ENCODE measurements at regions not wholly inside any gene's neighbourhood (a gene's known extent, or its start where the extent isn't known, plus 50 kb on each side); places are given as distances from the start of the nearest gene placed in this dataset.
"Not testable (repeated sequence)": the region's sequence is repeated elsewhere in the genome, so short reads cannot be mapped to it uniquely, and the experiment has no call there.

DNA sequence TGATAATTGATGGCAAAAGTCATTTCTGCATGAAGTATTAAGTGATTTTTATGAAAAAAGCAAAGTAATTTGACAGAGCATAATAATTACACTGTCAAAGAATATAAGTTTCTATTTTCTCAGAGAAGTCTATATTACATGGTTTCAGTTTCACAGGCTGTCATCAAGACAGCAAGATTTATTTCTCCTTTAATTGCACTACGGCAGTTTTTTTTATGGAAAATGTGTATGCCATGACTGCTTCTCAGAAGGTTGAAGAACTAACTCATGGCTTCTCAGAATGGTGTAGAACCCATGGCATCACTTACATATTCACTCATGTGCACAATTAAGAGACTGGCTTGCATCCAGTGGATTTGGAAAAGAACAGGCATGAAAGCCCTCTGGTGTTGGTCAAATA, 870.3 kb upstream of the SORCS1 start:
- DNase-seq (ENCODE audit: low read depth), result no peak

DNA sequence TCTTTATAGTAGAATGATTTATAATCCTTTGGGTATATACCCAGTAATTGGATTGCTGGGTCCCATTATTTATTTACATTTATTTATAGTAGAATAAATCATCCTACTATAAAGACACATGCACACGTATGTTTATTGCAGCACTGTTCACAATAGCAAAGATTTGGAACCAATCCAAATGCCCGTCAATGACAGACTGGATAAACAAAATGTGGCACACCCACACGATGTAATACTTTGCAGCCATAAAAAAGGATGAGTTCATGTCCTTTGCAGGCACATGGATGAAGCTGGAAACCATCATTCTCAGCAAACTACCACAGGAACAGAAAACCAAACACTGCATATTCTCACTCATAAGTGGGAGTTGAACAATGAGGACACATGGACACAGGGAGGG, 869.0 kb upstream of the SORCS1 start:
- DNase-seq (ENCODE audit: low read depth), result not testable (repeated sequence)

DNA sequence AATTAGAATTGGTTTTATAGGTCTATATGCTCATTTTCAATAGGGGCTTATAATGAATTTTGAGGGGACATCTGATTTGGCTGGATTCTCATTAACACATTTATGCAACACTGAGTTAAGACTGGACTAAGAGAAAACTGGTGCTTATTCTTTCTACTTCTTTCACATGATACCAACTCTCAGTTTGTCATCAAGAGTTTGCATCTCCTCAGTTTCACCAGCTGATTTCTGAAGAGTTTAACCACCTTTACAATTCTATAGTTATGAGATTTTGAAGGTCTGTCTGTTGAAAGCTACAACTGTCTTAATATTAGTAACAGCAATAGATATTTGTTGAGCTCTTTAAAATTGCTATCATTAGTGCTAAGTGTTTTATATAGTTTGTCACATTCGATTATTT, 867.0 kb upstream of the SORCS1 start:
- no peak for DNase-seq (ENCODE audit: low read depth)

DNA sequence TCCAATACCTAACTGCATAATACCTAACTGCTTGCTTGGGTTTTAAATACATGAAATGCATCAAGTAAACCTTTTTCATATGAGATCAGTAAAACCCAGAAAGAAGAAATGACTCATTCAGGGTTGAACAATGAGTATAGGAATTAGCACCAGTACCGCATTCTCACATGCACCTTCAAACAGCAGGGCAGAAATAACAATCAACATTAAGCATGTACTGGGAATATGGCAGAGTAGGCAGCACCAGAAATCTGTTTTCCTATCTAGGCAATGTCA, 850.3 kb upstream of the SORCS1 start:
- no peak for DNase-seq (ENCODE audit: low read depth)

DNA sequence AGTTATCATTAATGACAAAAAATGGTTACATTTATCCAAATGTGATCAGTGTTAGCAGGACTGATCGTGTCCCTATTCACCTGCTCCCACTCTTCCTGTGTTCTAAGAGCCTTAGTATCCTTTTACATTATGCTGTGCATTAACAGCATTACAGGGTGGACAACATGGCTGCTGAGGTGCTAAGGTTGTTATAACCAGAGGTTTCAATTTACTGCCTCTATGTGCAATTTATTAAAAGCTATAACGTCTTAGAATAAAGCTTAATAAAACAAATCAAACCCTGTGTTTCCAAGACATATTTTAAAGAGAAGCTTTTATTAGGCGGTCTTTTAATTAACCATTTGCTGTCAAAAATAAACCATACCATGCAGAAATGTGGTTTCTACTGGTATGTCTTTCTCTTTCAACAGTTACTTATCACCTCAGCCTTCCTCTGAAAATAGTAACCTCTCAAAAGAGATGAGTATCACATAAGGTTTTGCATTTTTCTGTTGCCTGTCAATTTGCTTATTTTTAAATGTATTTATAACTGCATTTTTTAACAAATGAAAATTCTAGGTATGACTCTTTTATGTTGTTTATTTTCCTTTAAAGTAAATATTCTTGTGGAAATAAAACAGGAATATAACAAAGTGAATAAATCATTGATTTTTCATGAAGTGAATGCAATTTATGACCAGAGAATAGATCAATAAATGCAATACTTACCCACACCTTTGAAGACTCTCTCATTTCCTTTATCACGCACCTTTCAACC, 849.8 kb upstream of the SORCS1 start:
- DNase-seq (ENCODE audit: low read depth), result no peak

DNA sequence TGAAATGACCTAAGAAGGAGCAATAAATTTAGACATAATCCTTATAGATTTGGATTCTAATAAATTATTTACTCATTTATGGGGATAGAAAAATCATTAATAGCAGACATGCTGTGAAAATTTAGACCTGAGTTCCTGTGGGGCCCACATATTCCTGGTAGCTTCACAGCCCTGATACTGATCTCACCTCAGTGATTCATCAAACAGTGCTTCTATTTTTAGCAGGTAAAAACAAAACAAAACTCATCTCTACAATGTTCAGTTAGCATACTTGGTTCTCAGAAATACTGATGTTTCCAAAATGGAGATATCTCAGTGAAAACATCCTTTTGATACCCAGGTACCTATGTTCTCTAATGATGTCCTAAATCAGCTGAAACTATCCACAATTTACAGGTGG, 841.1 kb upstream of the SORCS1 start:
- DNase-seq (ENCODE audit: low read depth), result no peak

DNA sequence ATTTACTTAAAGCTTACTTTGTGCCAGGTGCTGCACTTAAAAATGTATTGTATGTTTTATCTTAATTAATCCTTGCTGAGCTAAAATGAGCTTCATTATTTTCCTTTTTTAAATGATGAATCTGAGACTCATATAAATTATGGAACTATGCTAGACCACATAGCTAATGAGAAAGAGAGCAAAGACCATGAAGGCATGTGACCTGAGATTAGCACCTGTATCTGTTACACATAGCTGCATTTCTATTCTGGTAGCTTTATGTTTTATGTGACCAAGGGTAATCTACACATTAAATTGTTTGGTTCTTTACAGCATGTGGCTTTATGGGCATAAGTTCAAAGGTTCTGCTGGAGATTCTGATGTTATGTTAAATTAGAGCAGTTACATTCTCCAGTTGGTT, 839.1 kb upstream of the SORCS1 start:
- no peak for DNase-seq (ENCODE audit: low read depth)

DNA sequence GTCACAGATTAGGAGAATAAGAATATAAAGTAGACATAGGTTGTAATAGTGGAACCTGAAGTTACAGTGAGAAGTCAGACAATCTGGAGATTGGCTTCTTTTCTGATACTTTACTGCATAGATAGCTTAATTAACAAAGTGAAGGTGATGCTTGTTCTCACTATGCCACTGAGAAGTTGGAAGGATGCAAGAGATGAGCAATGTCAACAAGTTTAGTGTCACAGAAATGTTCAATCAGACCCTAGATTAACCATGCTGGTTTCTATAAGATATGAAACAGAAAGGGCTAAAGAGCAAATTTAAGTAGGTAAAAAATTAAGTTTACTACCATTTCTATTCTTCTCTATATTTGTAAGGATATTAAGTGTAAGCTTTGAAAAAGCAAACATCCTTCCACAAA, 838.6 kb upstream of the SORCS1 start:
- no peak for DNase-seq (ENCODE audit: low read depth)

DNA sequence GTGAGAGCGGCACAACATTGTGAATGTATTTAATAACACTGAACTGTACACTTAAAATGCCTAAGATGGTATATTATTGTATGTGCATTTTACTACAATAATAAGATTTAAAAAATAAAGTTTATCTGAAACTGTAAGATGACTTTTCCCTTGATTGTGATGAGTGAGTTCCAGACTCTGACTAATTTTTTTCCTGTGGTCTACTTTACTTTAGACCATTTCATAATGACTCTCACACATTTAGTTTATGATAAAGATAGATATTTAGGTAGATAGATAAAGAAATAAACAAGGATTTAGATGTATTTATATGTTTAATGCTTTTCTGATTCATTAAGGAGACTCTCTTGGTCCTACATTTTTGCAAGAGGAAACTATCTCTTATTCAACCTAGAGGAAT, 835.9 kb upstream of the SORCS1 start:
- no peak for DNase-seq (ENCODE audit: low read depth)

DNA sequence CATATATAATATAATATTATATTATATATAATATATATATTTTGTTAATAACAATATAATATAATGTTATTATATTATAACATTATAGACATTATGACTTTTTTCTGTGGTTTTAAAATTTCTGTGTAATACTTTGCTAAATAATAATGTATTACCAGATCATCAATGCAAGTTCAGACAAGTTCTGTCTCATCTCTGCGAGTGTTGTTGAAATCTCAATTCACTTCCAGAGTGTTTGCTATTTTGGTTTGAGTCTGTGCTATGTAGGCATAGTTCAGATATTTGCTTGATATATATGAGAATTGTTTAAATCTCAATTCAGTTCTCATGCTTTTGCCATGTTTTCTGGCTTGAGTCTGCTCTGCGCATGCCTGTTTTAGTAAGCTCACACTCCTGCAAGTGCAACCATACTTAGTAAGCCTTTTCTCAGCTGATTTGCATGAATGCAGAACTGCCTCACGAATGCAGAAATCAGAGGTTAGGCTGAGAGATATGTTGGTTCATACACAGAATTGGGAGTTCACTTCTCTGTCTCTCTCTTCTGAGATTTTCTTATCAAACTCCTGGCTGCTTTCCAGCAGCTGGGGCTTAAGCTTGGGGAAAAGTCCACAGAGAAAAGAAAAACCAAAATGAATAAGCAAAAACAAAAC, 830.2 kb upstream of the SORCS1 start:
- DNase-seq (ENCODE audit: low read depth), result no peak

DNA sequence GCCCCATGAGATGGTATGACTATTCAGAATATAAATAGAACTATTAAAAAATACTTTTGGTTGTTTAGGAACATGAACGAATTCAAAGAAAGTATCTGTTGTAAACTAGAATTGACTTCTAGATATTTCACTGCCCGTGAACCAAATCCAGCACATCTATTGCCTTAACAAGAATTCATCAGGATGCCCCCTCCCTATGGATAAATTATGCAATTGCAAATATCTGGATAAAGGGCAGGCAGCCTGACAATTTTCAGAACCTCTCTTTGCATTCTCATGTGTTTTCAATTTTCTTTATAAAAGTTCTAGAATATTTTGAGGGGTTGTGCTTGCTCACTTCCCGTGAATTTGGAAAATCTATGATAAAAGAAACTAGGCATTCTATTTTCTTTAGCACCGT, 822.1 kb upstream of the SORCS1 start:
- DNase-seq (ENCODE audit: low read depth), result no peak

DNA sequence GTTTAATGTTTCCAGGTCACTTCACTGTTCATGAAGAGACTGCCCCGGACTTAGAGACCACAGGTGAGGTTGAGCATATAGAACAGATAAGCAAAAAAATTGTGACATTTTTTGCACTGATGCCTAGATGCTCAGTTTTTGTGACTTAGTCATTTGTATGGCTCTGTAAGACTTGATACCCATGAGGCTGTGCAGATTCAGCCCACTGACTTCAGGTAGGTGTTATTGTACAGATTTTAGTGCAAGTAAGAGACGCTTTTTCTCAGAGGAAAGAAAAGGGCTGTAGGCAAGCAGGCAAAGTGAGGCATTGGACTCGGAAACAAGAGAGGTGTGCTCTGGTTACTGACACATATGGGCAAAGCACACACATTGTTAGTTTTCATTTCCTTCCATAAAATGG, 820.1 kb upstream of the SORCS1 start:
- DNase-seq (ENCODE audit: low read depth), result no peak

DNA sequence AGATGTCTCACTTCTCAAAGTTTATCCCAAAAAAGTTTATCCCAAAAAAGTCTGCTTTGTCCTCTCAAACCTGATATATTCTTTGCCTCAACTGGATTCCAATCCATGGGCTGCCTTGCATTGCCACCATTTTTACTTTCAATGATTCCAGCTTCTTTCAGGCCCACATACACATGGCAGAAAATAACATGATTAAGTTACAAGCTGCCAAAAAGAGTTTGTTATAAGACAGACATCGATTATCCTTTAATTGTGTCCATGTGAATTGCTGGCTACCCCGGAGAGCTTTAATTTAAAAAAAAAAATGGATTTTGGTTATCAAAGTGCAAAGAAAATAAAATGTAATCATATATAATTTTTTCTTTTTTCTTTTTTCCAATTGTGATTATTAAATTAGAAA, 819.6 kb upstream of the SORCS1 start:
- no peak for DNase-seq (ENCODE audit: low read depth)

DNA sequence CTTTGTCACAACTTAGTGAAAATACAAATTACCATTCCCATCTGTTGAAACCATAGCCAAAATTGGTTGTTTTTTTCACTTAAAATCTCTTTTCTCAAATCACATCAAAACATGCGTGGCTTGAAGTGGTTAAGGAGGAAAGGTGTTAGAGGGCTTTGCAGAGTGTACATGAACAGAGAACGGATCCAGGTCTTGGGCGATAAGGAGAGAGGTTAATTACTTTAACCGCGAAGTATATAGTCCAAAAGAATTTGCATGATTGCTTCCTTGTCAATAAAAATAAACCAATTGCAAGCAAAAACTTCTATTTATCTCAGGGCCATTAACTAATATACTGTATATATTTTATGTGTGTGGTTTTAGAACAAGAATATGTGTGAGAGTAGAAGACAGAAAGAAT, 813.9 kb upstream of the SORCS1 start:
- no peak for DNase-seq (ENCODE audit: low read depth)

DNA sequence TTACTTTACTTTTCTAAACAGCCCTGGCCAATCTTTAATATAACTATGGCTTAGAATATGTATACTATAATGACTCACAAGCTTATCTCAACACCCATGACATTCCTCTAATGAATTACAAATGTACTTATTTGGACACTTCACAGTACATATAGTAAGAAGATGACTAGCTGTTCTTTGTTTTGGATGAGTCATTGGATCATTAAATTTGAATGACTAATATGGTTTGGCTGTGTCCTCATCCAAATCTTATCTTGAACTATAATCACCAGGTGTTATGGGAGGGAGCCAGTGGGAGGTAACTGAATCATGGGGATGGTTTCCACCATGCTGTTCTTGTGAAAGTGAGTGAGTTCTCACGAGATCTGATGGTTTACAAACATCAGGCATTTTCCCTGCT, 807.5 kb upstream of the SORCS1 start:
- DNase-seq (ENCODE audit: low read depth), result no peak

DNA sequence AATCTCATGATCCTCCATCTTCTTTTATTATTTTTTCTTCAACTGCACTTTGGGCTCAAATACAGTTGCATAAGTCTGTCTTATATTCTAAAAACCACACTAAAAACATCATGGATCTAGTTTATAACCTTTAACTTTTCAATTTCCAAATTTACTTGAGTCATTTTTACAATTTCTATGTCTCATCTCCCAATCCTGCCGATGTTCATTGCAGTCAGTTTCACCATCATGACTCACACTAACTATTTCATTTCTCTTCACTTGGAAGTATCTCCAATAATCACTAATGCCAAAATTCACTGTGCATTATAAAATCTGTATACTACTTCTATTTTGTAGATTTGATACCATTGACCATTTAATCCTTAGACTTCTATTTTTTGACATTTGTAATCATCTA, 806.9 kb upstream of the SORCS1 start:
- no peak for DNase-seq (ENCODE audit: low read depth)

DNA sequence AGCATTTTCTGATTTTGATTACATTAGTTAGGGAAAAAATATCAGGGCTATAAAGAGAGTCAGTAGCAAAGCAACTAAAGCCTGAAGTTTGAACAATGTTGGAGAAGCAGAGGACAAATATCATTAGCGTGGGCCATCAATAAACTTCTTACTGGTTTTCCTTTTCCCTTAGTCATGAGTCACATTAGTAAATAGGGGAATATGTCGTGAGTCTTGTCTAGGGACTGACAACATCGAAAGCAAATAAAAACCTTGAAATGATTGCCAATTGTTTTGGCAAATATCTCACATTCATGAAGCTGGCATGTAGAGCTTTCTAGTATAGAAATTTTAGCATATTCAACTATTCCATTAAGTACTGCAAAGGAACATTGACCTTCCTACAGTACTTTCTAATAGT, 806.0 kb upstream of the SORCS1 start:
- no peak for DNase-seq (ENCODE audit: low read depth)

DNA sequence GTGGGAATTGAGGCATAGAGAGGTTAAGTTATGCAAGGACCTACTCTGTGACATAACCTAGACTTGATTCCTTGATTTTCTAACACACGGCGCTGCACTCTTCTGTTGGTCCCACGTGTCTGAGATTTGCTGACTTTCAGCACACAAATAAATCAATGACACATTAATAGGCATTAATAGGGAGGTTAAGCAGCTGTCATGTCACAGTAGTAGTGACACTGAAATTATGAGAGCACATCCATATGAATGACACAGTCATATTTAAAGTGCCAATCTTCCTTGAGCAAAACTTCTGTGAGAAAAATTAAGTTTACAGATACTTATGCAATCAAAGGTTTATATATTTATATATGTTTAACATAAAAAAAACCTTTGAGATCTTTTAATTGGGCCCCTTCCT, 805.4 kb upstream of the SORCS1 start:
- no peak for DNase-seq (ENCODE audit: low read depth)

DNA sequence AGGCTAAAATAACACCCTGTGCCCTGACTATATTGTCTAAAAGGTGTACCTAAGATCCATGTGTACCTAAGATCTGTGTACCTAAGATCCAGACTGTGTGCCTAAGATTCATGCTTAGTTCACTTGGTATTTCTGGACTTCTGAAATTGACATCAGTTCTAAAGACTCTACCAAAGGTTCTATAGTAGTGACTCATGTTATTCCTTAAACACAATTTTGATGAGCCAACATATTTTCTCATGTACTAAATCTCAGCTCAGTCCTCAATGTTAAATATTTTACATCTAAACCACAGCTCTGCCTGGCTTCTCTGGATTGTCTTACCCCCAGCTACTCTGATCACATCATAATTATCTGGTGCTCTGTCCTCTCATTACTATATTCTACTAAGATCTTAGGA, 802.3 kb upstream of the SORCS1 start:
- DNase-seq (ENCODE audit: low read depth), result no peak

DNA sequence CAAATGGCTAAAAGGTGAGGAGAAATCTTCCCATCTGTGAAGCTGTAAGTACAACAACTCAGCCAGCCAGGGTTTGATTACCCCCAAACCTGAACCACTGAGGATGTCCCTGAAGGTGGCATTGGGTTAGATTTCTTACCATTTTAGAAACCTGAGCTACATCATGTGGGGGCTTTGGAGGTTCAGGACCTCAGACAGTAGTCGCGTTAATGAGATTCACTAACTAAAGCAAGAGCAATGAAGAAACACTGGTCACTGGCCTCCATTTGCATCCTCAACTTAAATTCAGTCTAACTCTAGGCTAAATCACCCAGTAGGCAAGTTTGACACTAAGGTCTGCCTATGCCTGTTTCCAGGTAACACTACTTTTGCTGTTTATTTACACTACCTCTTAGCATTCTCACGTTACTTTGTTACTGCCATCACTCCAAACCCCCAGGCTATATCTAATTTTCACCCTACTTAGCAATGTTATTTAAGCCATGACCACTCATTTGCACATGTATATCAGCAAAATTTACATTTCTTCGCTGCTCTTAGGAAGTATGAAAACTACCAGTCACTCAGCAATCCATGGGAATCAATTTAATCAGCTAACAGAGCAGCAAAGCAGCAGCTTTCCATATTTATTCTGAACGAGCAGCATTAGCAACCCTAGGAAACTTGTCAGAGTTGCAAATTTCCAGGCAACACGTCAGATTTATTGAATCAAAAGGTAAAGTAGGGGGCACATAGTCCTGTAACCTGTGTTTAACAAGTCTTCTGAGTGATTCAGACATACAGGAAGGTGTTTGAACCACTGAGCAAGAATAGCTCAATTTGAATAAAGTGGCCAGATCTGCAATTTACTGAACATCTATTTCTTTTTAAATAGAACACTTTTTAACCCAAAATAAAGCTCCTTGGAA, 788.4 kb upstream of the SORCS1 start:
- no peak for DNase-seq (ENCODE audit: low read depth)

DNA sequence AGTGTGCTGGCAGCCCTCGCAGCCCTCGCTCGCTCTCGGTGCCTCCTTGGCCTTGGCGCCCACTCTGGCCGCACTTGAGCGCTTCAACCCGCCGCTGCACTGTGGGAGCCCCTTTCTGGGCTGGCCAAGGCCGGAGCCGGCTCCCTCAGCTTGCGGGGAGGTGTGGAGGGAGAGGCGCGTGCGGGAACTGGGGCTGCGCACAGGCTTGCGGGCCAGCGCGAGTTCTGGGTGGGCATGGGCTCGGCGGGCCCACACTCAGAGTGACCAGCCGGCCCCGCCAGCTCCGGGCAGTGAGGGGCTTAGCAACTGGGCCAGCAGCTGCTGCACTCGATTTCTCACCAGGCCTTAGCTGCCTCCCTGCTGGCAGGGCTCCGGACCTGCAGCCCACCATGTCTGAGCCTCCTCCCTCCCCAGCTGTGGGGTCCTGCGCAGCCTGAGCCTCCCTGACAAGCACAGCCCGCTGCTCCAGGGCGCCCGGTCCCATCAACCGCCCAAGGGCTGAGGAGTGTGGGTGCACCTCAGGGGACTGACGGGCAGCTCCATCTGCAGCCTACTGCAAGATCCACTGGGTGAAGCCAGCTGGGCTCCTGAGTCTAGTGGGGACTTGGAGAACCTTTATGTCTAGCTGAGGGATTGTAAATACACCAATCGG, 786.0 kb upstream of the SORCS1 start:
- DNase-seq (ENCODE audit: low read depth), result not testable (repeated sequence)

DNA sequence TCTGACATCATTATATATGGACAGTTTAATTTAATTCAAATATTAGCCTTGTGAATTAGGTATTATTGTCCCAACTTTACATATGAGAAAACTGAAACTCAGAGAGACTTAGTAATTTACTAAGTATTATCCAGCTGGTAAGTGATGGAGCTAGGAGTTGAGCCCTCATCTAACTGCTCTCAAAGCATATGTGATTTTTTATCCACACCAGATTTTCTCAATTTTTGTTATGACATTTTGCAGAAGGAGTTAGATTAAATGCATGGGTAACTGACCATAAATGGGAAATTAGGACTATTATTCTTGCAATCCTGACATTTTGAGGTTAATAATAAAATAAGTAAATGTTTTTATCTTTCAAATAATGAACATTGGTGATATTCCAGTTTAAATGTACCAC, 778.3 kb upstream of the SORCS1 start:
- no peak for DNase-seq (ENCODE audit: low read depth)

DNA sequence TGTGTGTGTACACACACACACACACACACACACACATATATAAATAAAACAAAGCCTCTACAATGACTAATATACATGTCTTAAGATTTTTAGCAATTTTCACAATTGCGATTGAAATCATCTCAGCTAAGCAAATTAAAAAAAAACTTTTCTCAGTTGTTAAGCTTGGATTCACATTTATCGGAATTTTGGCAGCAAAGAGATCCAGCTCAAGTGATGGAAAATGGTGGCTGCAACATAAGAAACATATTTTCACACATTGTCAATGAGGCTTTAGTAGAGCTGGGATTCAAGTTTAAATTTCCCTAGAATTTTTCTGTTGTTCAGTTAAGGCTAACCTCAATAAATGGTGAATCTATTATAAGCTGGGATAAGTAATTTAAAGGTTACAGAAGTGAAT, 768.6 kb upstream of the SORCS1 start:
- DNase-seq (ENCODE audit: low read depth), result no peak
